ENCODE measurements at regions not wholly inside any gene's neighbourhood (a gene's known extent, or its start where the extent isn't known, plus 50 kb on each side); places are given as distances from the start of the nearest gene placed in this dataset.
"Not testable (repeated sequence)": the region's sequence is repeated elsewhere in the genome, so short reads cannot be mapped to it uniquely, and the experiment has no call there.

DNA sequence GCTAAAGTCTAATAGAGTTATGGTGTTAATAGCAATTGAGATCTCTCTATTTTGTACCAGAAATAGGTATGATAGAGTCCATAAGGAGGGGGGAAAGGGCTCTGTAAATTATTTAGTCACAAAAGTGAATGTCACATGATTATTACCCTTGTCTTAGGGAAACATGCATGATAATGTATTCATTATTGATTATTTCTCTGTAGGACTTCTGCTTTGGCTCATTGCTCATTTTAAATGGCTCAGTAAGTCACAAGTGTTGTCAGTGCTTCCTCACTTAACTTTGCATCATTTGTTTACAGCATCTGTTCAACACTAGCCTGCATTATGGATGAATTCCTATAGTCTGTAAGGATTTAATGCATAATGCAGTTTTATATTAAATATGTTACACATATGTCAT, 788.8 kb upstream of the EDIL3 start:
- DNase-seq = no peak

- no peak for DNase-seq
Measured at GRCh38 chr5:85182344-85182743, 797.7 kb upstream of the EDIL3 start.

DNA sequence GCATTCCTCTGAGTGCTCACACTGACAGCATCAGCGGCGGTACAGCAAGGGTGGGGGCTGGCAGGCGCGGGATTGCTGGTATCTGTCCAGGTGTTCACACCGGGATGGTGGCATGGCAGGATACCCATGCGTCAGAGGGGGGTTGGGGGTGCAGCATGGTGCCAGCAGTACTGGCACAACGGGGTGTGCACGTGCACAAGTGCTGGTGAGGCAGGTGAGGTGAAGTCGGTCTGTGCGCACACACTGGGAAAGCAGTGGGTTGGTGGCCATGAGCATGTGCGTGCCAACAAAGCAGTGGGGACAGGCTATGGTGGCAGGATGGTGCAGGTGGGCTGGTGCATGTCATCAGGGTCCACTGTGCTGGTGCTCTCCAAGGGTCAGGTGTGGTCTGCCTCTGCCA, 819.6 kb upstream of the EDIL3 start:
- no peak for DNase-seq

- no peak for DNase-seq
Measured at GRCh38 chr5:85205430-85205829, 820.8 kb upstream of the EDIL3 start.

- DNase-seq = no peak
Measured at GRCh38 chr5:85225388-85225787, 840.7 kb upstream of the EDIL3 start.

DNA sequence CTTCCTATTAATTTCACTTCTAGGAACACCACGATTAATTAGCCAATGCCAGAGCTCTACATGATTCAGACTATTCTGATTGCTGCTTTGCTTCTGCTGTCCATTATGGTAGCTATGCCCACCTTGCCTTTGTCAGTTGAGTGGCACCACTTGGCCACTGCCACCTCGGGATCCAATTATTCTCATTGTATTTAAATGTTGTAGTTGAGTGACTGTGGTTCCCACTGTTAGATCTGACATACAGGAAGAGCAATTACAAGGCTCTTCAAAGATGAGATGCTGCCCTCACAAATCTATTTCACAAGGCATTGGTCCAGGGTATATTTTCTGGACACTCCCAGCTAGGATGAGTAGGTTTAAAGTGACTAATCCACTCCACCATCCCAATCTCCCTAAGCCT, 864.5 kb upstream of the EDIL3 start:
- DNase-seq = no peak

DNA sequence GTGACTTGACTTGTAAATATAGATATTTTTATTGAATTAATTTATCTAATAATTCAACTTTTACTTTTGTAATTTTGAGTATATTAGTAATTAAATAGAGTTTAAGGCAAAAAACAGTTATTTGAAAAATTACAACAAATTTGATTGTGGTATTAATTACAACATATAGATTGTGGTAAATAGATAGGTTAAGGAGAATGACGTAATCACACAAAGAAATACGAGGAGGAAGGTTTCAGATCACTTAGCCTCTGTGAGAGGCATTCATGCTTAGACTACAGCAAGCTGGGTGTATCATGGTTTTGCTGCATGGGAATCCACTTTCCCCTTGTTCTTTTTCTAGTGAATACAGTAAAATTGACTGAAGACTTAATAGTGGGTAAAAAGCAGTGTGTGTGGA, 878.4 kb upstream of the EDIL3 start:
- no peak for DNase-seq

GRCh38 chr5:85266692-85267091, 882.0 kb upstream of the EDIL3 start:
- peak; percentile 11 for DNase-seq

DNA sequence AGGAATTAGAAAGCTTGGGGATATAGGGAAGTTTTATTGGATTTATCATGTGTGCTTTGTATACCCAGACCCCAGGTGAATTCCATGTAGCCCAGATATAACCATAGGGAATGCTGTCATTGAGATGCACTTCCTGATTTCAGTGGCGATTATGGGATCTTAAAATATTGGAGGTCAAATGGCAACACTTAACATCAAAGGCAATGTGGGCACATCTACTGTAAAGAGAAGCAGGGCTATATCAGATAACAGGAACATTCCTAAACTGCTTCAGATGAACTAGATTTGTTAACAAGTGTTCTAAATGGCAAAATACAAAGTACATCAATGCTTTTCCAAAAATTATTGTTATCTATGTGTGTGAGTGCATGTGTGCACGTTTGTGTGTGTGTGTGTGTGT, 883.5 kb upstream of the EDIL3 start:
- no peak for DNase-seq

DNA sequence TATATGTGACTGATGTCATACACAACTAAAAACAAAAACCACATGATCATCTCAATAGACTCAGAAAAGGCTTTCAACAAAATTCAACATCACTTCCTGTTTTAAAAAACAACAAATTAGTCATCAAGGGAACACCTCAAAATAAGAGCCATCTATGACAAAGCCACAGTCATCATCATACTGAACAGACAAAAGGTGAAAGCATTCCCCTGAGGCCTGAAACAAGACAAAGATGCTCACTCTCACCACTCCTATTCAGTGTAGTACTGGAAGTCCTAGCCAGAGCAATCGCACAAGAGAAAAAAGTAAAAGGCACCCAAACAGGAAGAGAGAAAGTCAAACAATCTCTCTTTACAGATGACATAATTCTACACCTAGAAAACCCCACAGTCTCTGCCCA, 893.5 kb upstream of the EDIL3 start:
- DNase-seq = no peak

DNA sequence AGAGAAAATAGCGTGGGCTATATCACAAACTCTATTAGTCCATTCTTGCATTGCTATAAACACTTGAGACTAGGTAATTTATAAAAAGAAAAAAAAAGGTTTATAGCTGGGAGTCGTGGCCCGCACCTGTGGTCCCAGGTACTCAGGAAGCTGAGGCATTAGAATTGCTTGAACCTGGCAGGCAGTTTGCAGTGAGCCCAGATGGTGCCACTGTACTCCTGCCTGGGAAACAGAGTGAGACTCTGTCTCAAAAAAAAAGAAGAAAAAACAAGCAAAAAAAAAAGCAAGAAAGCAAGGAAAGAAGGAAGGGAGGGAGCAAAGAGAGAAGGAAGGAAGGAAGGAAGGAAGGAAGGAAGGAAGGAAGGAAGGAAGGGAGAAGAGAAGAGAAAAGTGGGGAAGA, 904.2 kb upstream of the EDIL3 start:
- DNase-seq = no peak

DNA sequence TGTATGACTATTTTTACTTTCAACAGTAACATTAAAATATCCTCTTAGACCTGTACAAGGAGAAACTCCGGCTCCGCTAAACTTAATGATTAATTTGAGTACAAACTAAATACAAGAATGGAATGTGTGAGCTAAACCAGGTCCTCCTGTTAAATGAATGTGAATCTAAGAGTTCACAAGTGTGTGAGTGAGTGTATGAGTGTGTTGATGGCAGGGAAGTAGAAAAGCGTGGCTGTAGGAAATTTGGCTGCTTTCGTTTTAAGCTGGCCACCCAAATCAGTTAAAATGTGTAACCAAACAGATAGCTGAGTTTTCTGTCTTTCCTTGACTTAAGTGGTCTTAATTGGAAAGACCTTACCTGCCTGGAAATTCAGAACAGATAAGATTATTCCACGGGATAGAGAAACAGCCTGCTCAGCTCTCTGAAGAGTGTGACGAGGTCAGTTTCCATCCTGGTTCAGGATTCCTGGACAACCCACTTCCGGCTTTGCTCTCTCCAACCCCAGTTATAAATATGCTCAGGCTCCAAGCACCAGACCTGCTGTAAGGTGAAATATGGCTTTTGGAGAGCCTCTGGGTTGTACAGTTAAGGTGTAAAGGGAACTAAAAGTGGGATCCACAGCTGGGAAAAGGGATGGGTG, 908.6 kb upstream of the EDIL3 start:
- DNase-seq = no peak

- no peak for DNase-seq
Measured at GRCh38 chr5:85304524-85304923, 919.8 kb upstream of the EDIL3 start.

DNA sequence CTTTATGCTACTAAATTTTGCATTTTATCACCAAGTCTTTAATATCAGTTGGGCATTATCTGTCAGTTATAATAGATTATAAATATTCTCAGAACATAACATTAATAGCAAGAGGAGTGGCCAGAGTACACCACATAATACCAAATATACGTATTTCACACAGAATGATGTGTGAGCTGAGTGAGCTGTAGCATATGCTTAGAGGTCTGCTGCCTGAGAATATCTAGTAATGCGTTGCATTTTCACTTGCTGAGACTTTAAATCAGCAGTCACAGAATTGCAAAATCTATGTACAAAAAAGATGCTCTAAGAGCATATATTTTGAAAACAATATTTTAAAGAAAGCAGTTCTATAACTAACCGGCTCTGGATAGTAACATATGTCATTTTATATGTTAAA, 921.1 kb upstream of the EDIL3 start:
- no peak for DNase-seq

- no peak for DNase-seq
Measured at GRCh38 chr5:85311536-85311935, 926.9 kb upstream of the EDIL3 start.

- no peak for DNase-seq
Measured at GRCh38 chr5:85320495-85320894, 935.8 kb upstream of the EDIL3 start.

GRCh38 chr5:85333276-85333675, 948.6 kb upstream of the EDIL3 start:
- no peak for DNase-seq

DNA sequence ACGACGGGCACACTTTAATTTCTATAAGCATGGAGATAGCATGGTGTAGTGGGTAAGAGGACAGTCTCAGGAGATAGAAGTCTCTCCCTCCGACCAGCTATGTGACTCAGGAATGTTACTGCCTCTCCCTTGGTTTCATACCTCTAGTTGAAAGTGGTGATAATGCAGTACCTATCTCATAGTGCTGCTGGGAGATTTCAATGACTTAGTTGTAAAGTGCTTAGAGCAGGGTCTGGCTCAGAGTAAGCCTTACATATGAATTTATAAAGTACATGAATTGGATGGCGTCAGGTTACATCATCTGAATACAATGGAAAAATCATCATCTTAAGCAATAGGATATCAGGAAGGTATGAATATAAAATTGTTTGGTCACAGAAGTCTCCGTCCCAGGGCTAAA, 952.8 kb upstream of the EDIL3 start:
- no peak for DNase-seq

- no peak for DNase-seq
Measured at GRCh38 chr5:85340790-85341189, 956.1 kb upstream of the EDIL3 start.

- DNase-seq = no peak
Measured at GRCh38 chr5:85345818-85346217, 961.1 kb upstream of the EDIL3 start.

DNA sequence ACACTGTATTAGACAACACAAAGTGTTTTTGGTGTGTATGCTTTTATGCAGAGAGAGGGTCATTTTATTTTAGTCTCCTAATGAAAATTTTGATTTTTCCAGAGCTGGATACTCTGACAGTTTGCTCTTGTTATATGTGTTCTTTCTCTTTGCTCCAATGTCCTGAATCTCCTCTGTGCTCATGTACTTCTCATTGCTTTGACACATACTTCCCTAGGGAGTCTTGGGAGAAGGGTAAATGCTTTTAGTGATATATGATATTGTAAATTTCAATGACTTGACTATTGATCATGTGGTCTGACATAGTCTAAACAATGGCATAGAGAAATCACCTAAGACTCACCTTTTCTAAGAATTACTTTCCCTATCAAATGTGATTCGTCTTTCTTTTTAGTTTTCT, 972.6 kb upstream of the EDIL3 start:
- DNase-seq = no peak

DNA sequence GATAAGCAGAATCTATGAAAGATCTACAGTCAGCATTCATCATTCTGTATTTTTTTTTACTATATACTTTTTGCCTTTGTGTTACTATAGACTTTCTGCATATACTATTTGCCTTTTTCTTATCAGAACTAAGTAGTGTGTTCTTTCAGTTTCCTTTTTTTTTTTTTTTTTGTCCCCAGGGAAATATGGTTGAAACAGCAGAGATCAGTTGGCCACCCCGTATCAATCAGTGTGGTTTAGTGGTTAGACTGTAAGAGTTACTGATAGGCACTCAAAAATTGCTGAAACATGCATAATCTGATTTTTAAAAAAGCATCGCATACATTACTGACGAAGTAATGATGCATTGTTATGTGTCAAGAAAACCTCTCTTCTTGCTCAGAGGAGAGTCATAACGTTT, 990.8 kb upstream of the EDIL3 start:
- no peak for DNase-seq

DNA sequence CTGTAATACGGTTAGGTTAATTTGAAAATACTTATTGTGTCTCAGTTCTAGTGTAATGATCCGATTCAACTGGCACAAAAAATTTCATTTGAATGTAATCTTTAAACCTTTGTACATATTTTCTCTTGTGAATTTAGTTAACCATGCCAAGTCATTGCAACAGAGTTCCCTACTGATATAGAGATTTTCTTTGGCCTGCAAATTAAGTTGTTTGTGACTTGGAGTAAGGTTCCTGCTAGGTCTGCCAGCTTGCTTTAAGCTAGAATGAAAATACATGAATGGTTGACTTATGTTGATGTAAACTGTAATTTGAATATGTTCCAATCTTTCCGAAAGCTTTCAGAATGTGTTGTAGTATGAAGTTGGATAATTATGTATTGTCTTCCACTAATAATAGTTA, 1004.1 kb upstream of the EDIL3 start:
- no peak for DNase-seq

- not testable (repeated sequence) for DNase-seq
Measured at GRCh38 chr5:85392309-85392708, 1007.6 kb upstream of the EDIL3 start.

- no peak for DNase-seq
Measured at GRCh38 chr5:85395526-85395925, 1010.8 kb upstream of the EDIL3 start.

DNA sequence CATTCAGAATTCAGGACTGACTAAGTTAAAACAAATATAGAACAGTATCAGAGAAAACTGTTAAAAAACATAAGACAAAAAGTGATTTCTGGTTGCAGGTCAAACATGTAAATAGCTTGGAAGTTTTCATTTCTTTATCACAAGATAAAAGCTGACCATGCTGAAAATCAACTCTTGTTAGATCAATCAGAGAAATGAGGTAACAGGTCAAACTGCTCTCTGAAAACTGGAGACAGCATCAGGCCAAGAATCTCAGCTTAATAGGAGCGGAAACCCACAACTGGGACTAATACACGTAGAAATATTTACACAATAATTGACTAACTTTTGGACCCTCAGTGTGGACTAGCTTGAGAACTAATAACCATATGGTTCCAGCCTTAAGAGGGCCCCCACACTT, 1012.8 kb upstream of the EDIL3 start:
- DNase-seq = no peak
